ENCODE measurements at regions not wholly inside any gene's neighbourhood (a gene's known extent, or its start where the extent isn't known, plus 50 kb on each side); places are given as distances from the start of the nearest gene placed in this dataset.

GRCh38 chr6:44664716-44665115, 277.2 kb downstream of the CDC5L start:
- TF ChIP-seq CTCF (IDR thresholded peaks at IDR 0.05) (no peak), POLR2AphosphoS5 (IDR thresholded peaks at IDR 0.05; ENCODE audit: low read depth, low read length) (no peak), TCF7L2 (IDR thresholded peaks at IDR 0.05; ENCODE audit: low read depth, low read length) (no peak)
